NCI-H526 treated with DMSO at 0.1 percent for 48 hours (cell line): ENCODE measurements at regions not wholly inside any gene's neighbourhood (a gene's known extent, or its start where the extent isn't known, plus 50 kb on each side); places are given as distances from the start of the nearest gene placed in this dataset.
A peak's percentile ranks its signal among the peaks of the same experiment; 100 is the strongest.

Experiments
- DNase-seq: peaks from one replicate; lab custom pipeline; 2025; lab: John Stamatoyannopoulos, UW

DNA sequence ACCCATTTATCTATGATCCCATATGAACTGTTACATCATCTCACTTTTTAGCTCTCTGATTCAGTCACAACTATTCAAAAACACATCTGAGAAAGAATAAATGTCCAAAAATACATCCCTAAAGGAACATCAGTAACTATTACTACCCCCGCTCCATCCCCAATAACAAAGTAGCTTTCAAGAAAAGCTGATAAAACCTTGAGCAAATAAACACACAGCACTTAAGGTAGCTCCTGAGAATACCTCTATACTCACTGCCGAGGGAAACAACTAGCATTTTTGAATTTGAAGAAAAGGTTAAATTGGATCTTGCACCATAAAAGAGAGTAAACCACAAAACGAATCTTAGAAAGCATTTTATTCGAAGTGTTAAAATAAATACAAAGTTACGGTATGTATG lies 63.4 kb downstream of the PMAIP1 start:
- DNase-seq, result no peak

DNA sequence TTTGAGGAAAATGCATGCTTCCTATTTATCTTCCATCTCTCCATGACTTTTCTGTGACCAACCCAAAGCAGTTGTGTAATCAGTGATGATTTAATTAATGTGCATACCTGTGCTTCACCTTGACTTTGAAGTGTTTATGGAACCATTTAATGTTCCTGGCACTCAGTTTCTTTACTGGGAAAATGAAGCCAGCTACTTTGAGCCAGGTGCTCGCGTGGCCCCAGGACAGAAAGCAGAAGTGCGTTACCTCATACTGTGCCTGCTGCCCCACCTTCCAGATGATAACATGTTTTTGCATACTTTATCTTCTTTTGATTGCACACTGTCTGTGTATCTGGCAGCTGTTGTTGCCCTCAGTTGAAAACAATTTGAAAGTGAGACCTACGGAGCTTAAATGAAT lies 61.3 kb downstream of the PMAIP1 start:
- peak; percentile 74 for DNase-seq

DNA sequence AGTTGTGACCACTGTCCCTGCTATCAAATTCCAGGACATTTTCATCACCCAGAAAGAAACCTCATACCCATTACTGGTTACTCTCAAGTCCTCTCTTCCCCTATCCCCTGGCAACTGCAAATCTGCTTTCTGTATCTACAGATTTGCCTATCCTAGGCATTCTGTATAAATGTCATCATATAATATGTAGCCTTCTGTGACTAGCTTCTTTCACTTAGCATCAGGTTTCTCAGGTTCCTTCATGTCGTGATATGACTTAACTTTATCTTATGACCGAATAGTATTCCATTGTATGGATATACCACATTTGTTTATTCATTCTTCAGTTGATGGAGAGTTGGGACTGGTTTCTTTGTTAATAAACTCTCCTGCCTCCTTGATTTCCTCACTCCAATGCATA lies 60.5 kb downstream of the PMAIP1 start:
- no peak for DNase-seq

DNA sequence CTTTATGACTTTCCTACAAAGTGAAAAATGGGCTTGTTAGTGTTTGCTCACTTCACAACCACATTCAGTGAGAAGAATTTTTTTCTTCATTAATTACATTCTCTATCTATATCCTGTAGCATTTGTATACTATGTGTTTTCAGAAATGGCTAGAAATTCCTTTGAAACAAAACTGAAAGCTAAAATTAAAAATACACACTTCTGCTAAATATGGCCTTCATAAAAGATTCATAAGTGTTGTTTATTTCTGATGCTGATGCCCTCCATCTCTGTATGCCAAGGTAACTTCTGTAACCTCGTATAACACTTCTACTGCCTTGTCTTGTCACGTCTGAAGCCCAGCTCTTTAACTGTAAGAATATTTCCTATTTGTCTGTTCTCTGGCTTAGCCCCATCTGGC lies 59.8 kb downstream of the PMAIP1 start:
- no peak for DNase-seq

DNA sequence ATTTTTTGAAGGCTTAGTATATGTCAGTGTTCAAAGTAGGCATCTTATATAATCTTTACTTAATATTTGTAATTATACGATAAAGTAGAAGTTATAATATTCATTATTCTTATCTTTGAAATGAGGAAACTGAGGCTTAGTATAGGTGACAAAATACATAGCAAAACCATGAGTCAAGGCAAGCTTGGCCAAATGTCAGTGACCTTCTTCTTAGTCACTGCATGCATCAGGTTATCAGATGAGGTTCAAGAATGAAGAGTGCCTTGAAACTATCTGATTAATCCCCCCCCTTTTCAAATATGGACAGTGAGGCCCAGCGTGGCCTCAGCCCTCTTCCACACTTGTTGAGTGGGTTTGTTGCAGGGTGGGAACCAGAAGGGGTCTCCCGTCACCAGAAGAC lies 59.3 kb downstream of the PMAIP1 start:
- no peak for DNase-seq

DNA sequence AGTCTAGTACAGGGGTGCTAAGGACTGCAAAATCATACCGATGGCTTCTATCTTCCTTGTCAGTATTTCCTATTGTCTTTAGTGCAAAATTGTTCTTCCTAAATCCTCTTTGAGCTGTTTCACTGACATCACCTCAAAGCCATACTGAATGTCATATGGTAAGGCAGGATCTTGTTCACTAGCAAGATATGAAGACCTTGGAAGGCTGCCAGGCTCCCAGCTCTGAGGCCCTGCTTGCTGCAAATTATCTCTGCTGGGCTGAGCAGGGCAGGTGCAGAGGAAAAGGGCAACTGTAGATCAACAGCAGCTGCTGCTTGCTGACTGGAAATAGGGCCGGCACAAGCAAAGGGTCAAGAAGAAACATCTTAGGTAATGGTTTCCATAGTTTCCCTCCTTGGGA lies 58.2 kb downstream of the PMAIP1 start:
- DNase-seq, result peak; percentile 90

DNA sequence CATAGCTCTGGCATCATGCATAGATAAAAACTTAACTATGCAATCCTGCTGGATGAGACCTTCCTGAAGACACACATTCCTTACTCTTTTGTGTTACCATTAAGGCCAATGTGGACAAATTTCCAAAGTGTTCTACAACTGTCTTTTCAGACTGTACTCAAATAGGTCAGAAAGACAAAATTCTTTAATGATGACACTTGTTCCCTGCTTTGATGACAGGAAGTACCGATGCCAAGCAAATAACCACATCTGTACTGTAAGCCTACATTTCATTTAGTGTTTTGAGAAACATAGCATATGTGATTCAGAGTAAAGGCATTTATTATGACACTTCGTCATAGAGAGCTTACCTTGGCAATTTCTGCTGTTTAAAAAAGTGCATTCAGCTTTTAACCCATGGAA lies 55.0 kb downstream of the PMAIP1 start:
- DNase-seq, result no peak

DNA sequence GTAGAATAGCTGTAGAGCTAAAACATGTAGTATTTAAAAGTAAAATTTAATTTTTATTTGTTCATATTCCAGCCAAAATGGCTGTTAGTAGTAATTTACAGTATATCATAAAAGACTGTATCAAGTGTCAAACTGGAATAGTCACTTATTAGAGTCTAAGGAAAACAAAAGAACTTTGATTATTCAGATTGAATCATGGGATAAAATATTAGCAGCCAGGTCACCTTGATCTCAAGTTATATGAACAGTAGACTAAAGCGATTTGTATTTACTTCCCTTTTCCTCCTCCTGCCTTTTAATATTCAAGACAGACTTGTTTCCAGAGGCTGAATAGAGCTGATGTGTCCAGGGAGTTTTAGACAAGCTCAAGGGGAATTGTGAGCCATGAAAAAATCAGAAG lies 54.4 kb downstream of the PMAIP1 start:
- DNase-seq, result no peak
